Hippocampal formation (tissue), 2 donors: ENCODE measurements at regions not wholly inside any gene's neighbourhood (a gene's known extent, or its start where the extent isn't known, plus 50 kb on each side); places are given as distances from the start of the nearest gene placed in this dataset.
A peak's percentile ranks its signal among the peaks of the same experiment; 100 is the strongest.

Experiments
- DNase-seq, 2 donors: peaks; one replicate each; lab custom pipeline; 2025; lab: John Stamatoyannopoulos, UW

- DNase-seq = no peak
These were observed 526.4 kb upstream of the SPHKAP start for GRCh38 chr2:228707846-228708245.

- no peak for DNase-seq
These were observed 523.8 kb upstream of the SPHKAP start for GRCh38 chr2:228705318-228705717.

- DNase-seq = no peak
These were observed 521.7 kb upstream of the SPHKAP start for GRCh38 chr2:228703152-228703551.

GRCh38 chr2:228701506-228701905 lies 520.0 kb upstream of the SPHKAP start:
- no peak for DNase-seq

GRCh38 chr2:228700638-228701037 lies 519.2 kb upstream of the SPHKAP start:
- no peak for DNase-seq

GRCh38 chr2:228699888-228700287 lies 518.4 kb upstream of the SPHKAP start:
- DNase-seq = no peak

- no peak for DNase-seq
These were observed 517.9 kb upstream of the SPHKAP start for GRCh38 chr2:228699400-228699799.

- DNase-seq = no peak
These were observed 517.5 kb upstream of the SPHKAP start for GRCh38 chr2:228698963-228699362.

GRCh38 chr2:228697456-228697855 lies 516.0 kb upstream of the SPHKAP start:
- no peak for DNase-seq

GRCh38 chr2:228690681-228691080 lies 509.2 kb upstream of the SPHKAP start:
- DNase-seq = no peak

- no peak for DNase-seq
These were observed 507.6 kb upstream of the SPHKAP start for GRCh38 chr2:228689053-228689452.

GRCh38 chr2:228688007-228688645 lies 506.6 kb upstream of the SPHKAP start:
- no peak for DNase-seq

GRCh38 chr2:228681979-228682378 lies 500.5 kb upstream of the SPHKAP start:
- no peak for DNase-seq

- DNase-seq = peak in 1 of 2 donors; percentile 5
These were observed 499.9 kb upstream of the SPHKAP start for GRCh38 chr2:228681426-228681825.

- no peak for DNase-seq
These were observed 496.6 kb upstream of the SPHKAP start for GRCh38 chr2:228678110-228678509.

- DNase-seq = no peak
These were observed 494.2 kb upstream of the SPHKAP start for GRCh38 chr2:228675646-228676045.

GRCh38 chr2:228675091-228675490 lies 493.6 kb upstream of the SPHKAP start:
- no peak for DNase-seq

- DNase-seq = no peak
These were observed 492.5 kb upstream of the SPHKAP start for GRCh38 chr2:228673876-228674554.

GRCh38 chr2:228669690-228670089 lies 488.2 kb upstream of the SPHKAP start:
- no peak for DNase-seq

GRCh38 chr2:228665232-228665631 lies 483.7 kb upstream of the SPHKAP start:
- DNase-seq = no peak

GRCh38 chr2:228658998-228659397 lies 477.5 kb upstream of the SPHKAP start:
- DNase-seq = no peak

- DNase-seq = peak in 1 of 2 donors; percentile 65
These were observed 476.4 kb upstream of the SPHKAP start for GRCh38 chr2:228657807-228658402.

- no peak for DNase-seq
These were observed 473.8 kb upstream of the SPHKAP start for GRCh38 chr2:228655331-228655730.
